ENCODE measurements at regions not wholly inside any gene's neighbourhood (a gene's known extent, or its start where the extent isn't known, plus 50 kb on each side); places are given as distances from the start of the nearest gene placed in this dataset.

GRCh38 chr13:54356209-54356608, 1327.6 kb downstream of the OLFM4 start:
- no peak overlapping the region for H3K4me3 ChIP-seq (ENCODE audit: low read depth, low read length)
- no peak for DNase-seq (ENCODE audit: low read depth)
- no peak for TF ChIP-seq CTCF (conservative IDR thresholded peaks at IDR 0.05; ENCODE audit: low read depth, low read length)

- H3K4me3 ChIP-seq (ENCODE audit: low read depth, low read length): no peak overlapping the region
- no peak for TF ChIP-seq CTCF (conservative IDR thresholded peaks at IDR 0.05; ENCODE audit: low read depth, low read length)
- no peak for DNase-seq (ENCODE audit: low read depth)
Measured at GRCh38 chr13:54356849-54357248, 1328.2 kb downstream of the OLFM4 start.

- no peak for TF ChIP-seq CTCF (conservative IDR thresholded peaks at IDR 0.05; ENCODE audit: low read depth, low read length)
- H3K4me3 ChIP-seq (ENCODE audit: low read depth, low read length): no peak overlapping the region
- no peak for DNase-seq (ENCODE audit: low read depth)
Measured at GRCh38 chr13:54357284-54357933, 1328.8 kb downstream of the OLFM4 start.

- no peak overlapping the region for H3K4me3 ChIP-seq (ENCODE audit: low read depth, low read length)
- no peak for DNase-seq (ENCODE audit: low read depth)
- TF ChIP-seq CTCF (conservative IDR thresholded peaks at IDR 0.05; ENCODE audit: low read depth, low read length): no peak
Measured at GRCh38 chr13:54361460-54361859, 1332.8 kb downstream of the OLFM4 start.

GRCh38 chr13:54366728-54367127, 1338.1 kb downstream of the OLFM4 start:
- DNase-seq (ENCODE audit: low read depth): no peak
- no peak for TF ChIP-seq CTCF (conservative IDR thresholded peaks at IDR 0.05; ENCODE audit: low read depth, low read length)
- no peak overlapping the region for H3K4me3 ChIP-seq (ENCODE audit: low read depth, low read length)

GRCh38 chr13:54367639-54368271, 1339.1 kb downstream of the OLFM4 start:
- H3K4me3 ChIP-seq (ENCODE audit: low read depth, low read length): no peak overlapping the region
- no peak for TF ChIP-seq CTCF (conservative IDR thresholded peaks at IDR 0.05; ENCODE audit: low read depth, low read length)
- DNase-seq (ENCODE audit: low read depth): no peak

- no peak for TF ChIP-seq CTCF (conservative IDR thresholded peaks at IDR 0.05; ENCODE audit: low read depth, low read length)
- H3K4me3 ChIP-seq (ENCODE audit: low read depth, low read length): no peak overlapping the region
- no peak for DNase-seq (ENCODE audit: low read depth)
Measured at GRCh38 chr13:54368387-54368786, 1339.8 kb downstream of the OLFM4 start.
